ENCODE measurements at regions not wholly inside any gene's neighbourhood (a gene's known extent, or its start where the extent isn't known, plus 50 kb on each side); places are given as distances from the start of the nearest gene placed in this dataset.

- H3K4me3 ChIP-seq (replicated peaks in 1 of 3), result no peak overlapping the region
- 48 to 76% methylated on average over 1 of the region's 1 CpG for WGBS, 2 donors
- no peak for DNase-seq
- intact Hi-C loops (cut with DNase I), result no loop called here
- no peaks in the 10 kb centered on the region for H3K27me3 ChIP-seq
- no peaks in the 10 kb centered on the region for H3K9me3 ChIP-seq
- peaks cover 9 to 11% of the 10 kb centered on the region in 2 donors for H3K4me1 ChIP-seq
- TF ChIP-seq POLR2A (IDR thresholded peaks at IDR 0.05) (no peak), CTCF (IDR thresholded peaks at IDR 0.05) (no peak)
- peak overlapping the region in 1 of 3 donors; percentile 3 for H3K27ac ChIP-seq
- H3K36me3 ChIP-seq, result no peaks in the 10 kb centered on the region
Observed at GRCh38 chr3:35486295-35486694, 153.0 kb upstream of the ARPP21 start.

- TF ChIP-seq CTCF (IDR thresholded peaks at IDR 0.05) (no peak), POLR2A (IDR thresholded peaks at IDR 0.05) (no peak)
- Histone ChIP-seq H3K9me3 (no peaks in the 10 kb centered on the region), H3K4me3 (replicated peaks in 1 of 3) (no peak overlapping the region), H3K27me3 (no peaks in the 10 kb centered on the region), H3K4me1 (peaks cover 9 to 11% of the 10 kb centered on the region in 2 donors), H3K36me3 (no peaks in the 10 kb centered on the region), H3K27ac (no peak overlapping the region)
- intact Hi-C loops (cut with DNase I), result no loop called here
- no peak for DNase-seq
- 85 to 91% methylated on average over 2 of the region's 2 CpGs for WGBS, 2 donors
Observed at GRCh38 chr3:35487376-35487775, 151.9 kb upstream of the ARPP21 start.

GRCh38 chr3:35488526-35488925, 150.8 kb upstream of the ARPP21 start:
- no peaks in the 10 kb centered on the region for H3K36me3 ChIP-seq
- TF ChIP-seq CTCF (IDR thresholded peaks at IDR 0.05) (no peak), POLR2A (IDR thresholded peaks at IDR 0.05) (no peak)
- peaks cover 9 to 11% of the 10 kb centered on the region in 2 donors for H3K4me1 ChIP-seq
- no peak overlapping the region for H3K27ac ChIP-seq
- DNase-seq, result no peak
- WGBS, 2 donors, result 92 to 94% methylated on average over 1 of the region's 1 CpG
- H3K27me3 ChIP-seq, result no peaks in the 10 kb centered on the region
- H3K4me3 ChIP-seq (replicated peaks in 1 of 3), result no peak overlapping the region
- no peaks in the 10 kb centered on the region for H3K9me3 ChIP-seq
- intact Hi-C loops (cut with DNase I), result no loop called here

GRCh38 chr3:35492841-35493240, 146.5 kb upstream of the ARPP21 start:
- H3K27ac ChIP-seq, result no peak overlapping the region
- intact Hi-C loops (cut with DNase I), result no loop called here
- TF ChIP-seq CTCF (IDR thresholded peaks at IDR 0.05) (no peak), POLR2A (IDR thresholded peaks at IDR 0.05) (no peak)
- H3K4me1 ChIP-seq, result no peaks in the 10 kb centered on the region
- DNase-seq, result no peak
- no peak overlapping the region for H3K4me3 ChIP-seq (replicated peaks in 1 of 3)
- WGBS, 2 donors, result 90 to 91% methylated on average over 2 of the region's 2 CpGs
- H3K27me3 ChIP-seq, result no peaks in the 10 kb centered on the region
- no peaks in the 10 kb centered on the region for H3K9me3 ChIP-seq
- no peaks in the 10 kb centered on the region for H3K36me3 ChIP-seq

GRCh38 chr3:35498506-35499210, 140.7 kb upstream of the ARPP21 start:
- 49 to 52% methylated on average over 4 of the region's 4 CpGs for WGBS, 2 donors

More at GRCh38 chr3:35498506-35499210, 140.7 kb upstream of the ARPP21 start:
- DNase-seq, result no peak
- Histone ChIP-seq H3K36me3 (no peaks in the 10 kb centered on the region), H3K27ac (no peak overlapping the region), H3K4me3 (replicated peaks in 1 of 3) (no peak overlapping the region), H3K9me3 (no peaks in the 10 kb centered on the region), H3K27me3 (no peaks in the 10 kb centered on the region), H3K4me1 (no peaks in the 10 kb centered on the region)
- TF ChIP-seq POLR2A (IDR thresholded peaks at IDR 0.05) (no peak), CTCF (IDR thresholded peaks at IDR 0.05) (no peak)
- intact Hi-C loops (cut with DNase I), result no loop called here
